HAP-1 (cell line): ENCODE measurements at regions not wholly inside any gene's neighbourhood (a gene's known extent, or its start where the extent isn't known, plus 50 kb on each side); places are given as distances from the start of the nearest gene placed in this dataset.
"Not testable (repeated sequence)": the region's sequence is repeated elsewhere in the genome, so short reads cannot be mapped to it uniquely, and the experiment has no call there.

ENCODE experiments used
- DNase-seq, 2 experiments: peaks; one replicate each; pipeline ENCODE4 v3.0.0-alpha.2; 2016 to 2020; ENCODE audit warnings: low spot score in 2 of 2
- H3K27me3 ChIP-seq: fragments of 250-450 bp; sonication (Bioruptor Pico); 2 replicates; pipeline ENCODE4 v1.5.1; 2020; ENCODE audit warnings: low read depth, mild to moderate bottlenecking, moderate library complexity
- H3K36me3 ChIP-seq: fragments of 250-450 bp; sonication (Bioruptor Pico); replicated peaks from 2 replicates; pipeline ENCODE4 v1.5.1; 2020; ENCODE audit warnings: mild to moderate bottlenecking
- H3K4me1 ChIP-seq: fragments of 250-450 bp; sonication (Bioruptor Pico); 2 replicates; pipeline ENCODE4 v1.5.1; 2020; ENCODE audit warnings: mild to moderate bottlenecking
- H3K4me3 ChIP-seq: fragments of 250-450 bp; sonication (Bioruptor Pico); 2 replicates; pipeline ENCODE4 v1.5.1; 2020; ENCODE audit warnings: mild to moderate bottlenecking, moderate library complexity
- H3K9me3 ChIP-seq: fragments of 250-450 bp; sonication (Bioruptor Pico); 2 replicates; pipeline ENCODE4 v1.5.1; 2020; ENCODE audit warnings: mild to moderate bottlenecking, moderate library complexity
- in situ Hi-C: fragments of 300-500 bp; cut with MboI; formaldehyde crosslinking; loops from 3 replicates; pipeline ENCODE4 v1.14.3; 2020; ENCODE audit warnings: low sequenced_read_pairs, inconsistent platforms, mixed read lengths

GRCh38 chr3:65027335-65027734 is 339.5 kb upstream of the ADAMTS9 start:
- Histone ChIP-seq H3K4me1 (no peaks in the 10 kb centered on the region), H3K4me3 (no peak overlapping the region), H3K9me3 (no peaks in the 10 kb centered on the region), H3K36me3 (no peaks in the 10 kb centered on the region), H3K27me3 (no peaks in the 10 kb centered on the region)
- no peak for DNase-seq
- in situ Hi-C loops, result no loop called here

DNA sequence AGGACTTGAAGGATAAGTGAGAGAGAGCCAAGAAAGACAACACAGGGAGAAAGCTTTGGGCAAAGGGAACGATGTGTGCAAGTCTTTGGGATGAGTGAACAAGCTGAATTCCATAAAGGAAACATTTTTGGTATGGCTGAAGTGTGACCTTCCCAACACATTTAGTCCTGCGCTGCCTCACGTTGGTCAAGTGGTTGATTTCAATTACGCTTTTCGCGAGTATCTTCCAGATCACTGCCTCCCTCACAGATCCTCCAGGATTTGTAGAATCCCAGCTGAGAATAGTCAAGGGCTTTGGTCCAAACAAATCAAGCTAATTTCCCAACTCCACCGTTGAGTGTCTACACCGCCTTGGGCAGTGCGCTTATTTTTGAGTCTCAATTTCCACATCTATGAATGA is 338.4 kb upstream of the ADAMTS9 start:
- peak in 1 of 2 experiments; percentile 10 for DNase-seq
- Histone ChIP-seq H3K27me3 (no peaks in the 10 kb centered on the region), H3K9me3 (no peaks in the 10 kb centered on the region), H3K4me1 (no peaks in the 10 kb centered on the region), H3K4me3 (no peak overlapping the region), H3K36me3 (no peaks in the 10 kb centered on the region)
- in situ Hi-C loops, result no loop called here

- Histone ChIP-seq H3K27me3 (no peaks in the 10 kb centered on the region; the same call in 1 of the 2 replicates), H3K9me3 (no peaks in the 10 kb centered on the region), H3K4me3 (no peak overlapping the region), H3K4me1 (no peaks in the 10 kb centered on the region), H3K36me3 (no peaks in the 10 kb centered on the region)
- DNase-seq, result no peak
- in situ Hi-C loops, result no loop called here
Observed at GRCh38 chr3:65024148-65024547, 336.3 kb upstream of the ADAMTS9 start.

GRCh38 chr3:65020281-65021160 is 332.7 kb upstream of the ADAMTS9 start:
- DNase-seq, result no peak
- no peaks in the 10 kb centered on the region for H3K4me1 ChIP-seq
- in situ Hi-C loops, result no loop called here
- H3K27me3 ChIP-seq, result no peaks in the 10 kb centered on the region; the same call in 1 of the 2 replicates
- H3K36me3 ChIP-seq, result no peaks in the 10 kb centered on the region
- no peaks in the 10 kb centered on the region for H3K9me3 ChIP-seq
- H3K4me3 ChIP-seq, result no peak overlapping the region

GRCh38 chr3:65019443-65020055 is 331.7 kb upstream of the ADAMTS9 start:
- no peak for DNase-seq
- Histone ChIP-seq H3K4me3 (no peak overlapping the region), H3K27me3 (no peaks in the 10 kb centered on the region; the same call in 1 of the 2 replicates), H3K36me3 (no peaks in the 10 kb centered on the region), H3K4me1 (no peaks in the 10 kb centered on the region), H3K9me3 (no peaks in the 10 kb centered on the region)
- in situ Hi-C loops, result no loop called here

DNA sequence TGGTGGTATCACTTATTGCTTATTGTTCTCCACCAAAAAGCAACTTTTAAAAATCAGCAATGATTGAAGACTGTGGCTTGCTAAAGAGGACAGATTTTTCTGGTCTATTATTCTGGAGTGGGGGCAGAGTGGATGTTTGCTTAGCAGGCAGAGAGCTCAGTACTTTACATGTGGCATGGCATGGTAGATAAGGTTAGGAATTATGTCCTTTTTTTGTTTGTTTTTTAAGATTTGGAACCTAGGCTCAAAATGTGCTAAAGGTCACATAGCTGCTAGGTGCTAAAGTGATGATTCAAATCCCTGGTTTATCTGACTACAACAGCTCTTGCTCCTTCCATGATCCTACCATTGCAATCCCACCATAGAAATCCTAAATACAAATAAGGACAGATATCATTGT is 331.0 kb upstream of the ADAMTS9 start:
- DNase-seq, result no peak
- in situ Hi-C loops, result no loop called here

DNA sequence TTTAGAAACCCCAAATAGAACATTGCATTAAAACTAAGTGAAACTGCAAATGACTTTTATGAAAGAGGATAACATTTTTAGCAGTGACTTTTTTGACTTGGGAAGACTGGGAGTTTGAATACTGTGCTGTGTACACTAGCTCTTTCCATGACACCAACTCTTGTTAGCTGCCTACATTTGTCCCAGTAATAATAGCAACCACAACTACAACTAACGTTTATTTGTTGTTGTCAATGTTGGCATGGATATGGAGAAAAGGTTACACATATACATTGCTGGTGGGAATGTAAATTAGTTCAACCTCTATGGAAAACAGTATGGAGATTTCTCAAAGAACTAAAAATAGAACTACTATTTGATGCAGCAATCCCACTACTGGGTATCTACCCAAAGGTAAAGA is 329.6 kb upstream of the ADAMTS9 start:
- no peaks in the 10 kb centered on the region for H3K4me1 ChIP-seq

More for the DNA sequence above, 331.0 kb upstream of the ADAMTS9 start:
- H3K36me3 ChIP-seq, result no peaks in the 10 kb centered on the region
- no peaks in the 10 kb centered on the region for H3K9me3 ChIP-seq
- no peaks in the 10 kb centered on the region for H3K4me1 ChIP-seq
- H3K27me3 ChIP-seq, result no peaks in the 10 kb centered on the region; the same call in 1 of the 2 replicates
- H3K4me3 ChIP-seq, result no peak overlapping the region

DNA sequence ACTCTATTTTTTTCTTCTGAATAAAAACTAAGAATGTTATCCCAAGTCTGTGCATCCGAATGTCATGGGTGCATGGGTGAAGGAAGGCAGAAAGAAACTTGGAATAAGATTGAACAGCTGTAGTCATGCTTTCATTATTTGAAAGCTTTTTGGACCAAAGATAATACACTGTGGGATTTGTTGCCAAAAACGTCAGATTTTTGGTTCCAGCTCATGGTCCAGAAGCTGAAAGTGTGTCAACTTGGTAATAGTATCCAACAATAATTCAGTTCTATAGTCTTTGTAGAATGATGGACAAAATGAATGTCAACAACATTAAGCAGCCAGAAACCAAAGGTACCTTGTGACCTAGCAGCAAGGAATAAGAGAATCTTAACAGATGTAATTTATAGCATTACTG is 327.9 kb upstream of the ADAMTS9 start:
- H3K4me1 ChIP-seq, result no peaks in the 10 kb centered on the region
- H3K36me3 ChIP-seq, result no peaks in the 10 kb centered on the region
- no peaks in the 10 kb centered on the region for H3K9me3 ChIP-seq
- in situ Hi-C loops, result no loop called here
- no peaks in the 10 kb centered on the region; the same call in 1 of the 2 replicates for H3K27me3 ChIP-seq
- H3K4me3 ChIP-seq, result no peak overlapping the region
- DNase-seq, result no peak

More for the DNA sequence above, 329.6 kb upstream of the ADAMTS9 start:
- no peaks in the 10 kb centered on the region for H3K36me3 ChIP-seq
- DNase-seq, result no peak
- no peak overlapping the region for H3K4me3 ChIP-seq
- in situ Hi-C loops, result no loop called here
- no peaks in the 10 kb centered on the region for H3K9me3 ChIP-seq
- H3K27me3 ChIP-seq, result no peaks in the 10 kb centered on the region; the same call in 1 of the 2 replicates

- Histone ChIP-seq H3K4me1 (no peaks in the 10 kb centered on the region), H3K36me3 (no peaks in the 10 kb centered on the region), H3K9me3 (no peaks in the 10 kb centered on the region), H3K4me3 (no peak overlapping the region), H3K27me3 (peaks cover 8% of the 10 kb centered on the region; the same call in 1 of the 2 replicates)
- in situ Hi-C loops, result no loop called here
- no peak for DNase-seq
Observed at GRCh38 chr3:65013053-65013452, 325.3 kb upstream of the ADAMTS9 start.

DNA sequence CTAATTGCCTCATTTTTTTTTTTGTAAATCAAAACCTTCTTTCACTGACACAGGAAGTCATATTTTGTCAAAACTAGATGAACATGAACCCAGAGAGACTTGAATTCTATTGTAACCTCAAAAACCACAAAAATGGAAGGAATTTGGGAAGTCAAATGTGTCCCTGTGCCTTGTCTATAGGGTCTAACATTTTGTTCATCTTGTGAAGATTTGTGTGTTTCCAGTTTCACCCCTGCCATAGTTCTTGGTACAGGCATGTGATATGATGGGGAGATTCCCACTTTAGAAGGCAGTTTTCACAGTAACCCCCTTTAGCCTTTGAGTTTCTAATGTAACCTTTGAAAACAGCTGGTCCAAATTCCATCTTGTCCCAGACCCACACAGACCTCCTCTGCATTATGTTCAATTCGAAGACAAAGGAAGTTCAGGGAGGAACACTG is 318.5 kb upstream of the ADAMTS9 start:
- DNase-seq, result no peak
- in situ Hi-C loops, result no loop called here
- H3K4me1 ChIP-seq, result no peaks in the 10 kb centered on the region

DNA sequence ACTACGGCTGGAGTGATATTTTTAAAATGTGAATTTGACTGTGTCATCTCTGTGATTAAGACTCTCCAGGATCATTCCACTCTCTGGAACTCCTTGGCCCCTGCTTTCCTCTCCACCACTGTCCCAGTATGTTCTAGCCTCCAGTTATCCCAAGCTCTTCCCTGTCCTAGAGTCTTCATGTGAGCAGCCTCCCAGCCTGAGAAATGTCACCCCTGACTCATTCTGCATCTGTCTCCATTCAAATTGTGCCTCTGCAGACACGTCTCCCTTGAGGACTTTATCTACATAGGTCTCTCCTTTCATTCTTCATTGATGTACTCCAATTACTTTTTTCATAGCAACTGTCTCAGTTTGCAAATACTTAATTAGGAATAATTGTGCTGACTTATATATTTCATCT is 317.7 kb upstream of the ADAMTS9 start:
- in situ Hi-C loops, result no loop called here
- no peaks in the 10 kb centered on the region for H3K9me3 ChIP-seq
- H3K27me3 ChIP-seq, result peaks cover 8% of the 10 kb centered on the region; the same call in 1 of the 2 replicates
- H3K4me3 ChIP-seq, result no peak overlapping the region
- no peaks in the 10 kb centered on the region for H3K4me1 ChIP-seq
- no peaks in the 10 kb centered on the region for H3K36me3 ChIP-seq
- DNase-seq, result no peak

More for the DNA sequence above, 318.5 kb upstream of the ADAMTS9 start:
- H3K36me3 ChIP-seq, result no peaks in the 10 kb centered on the region
- H3K27me3 ChIP-seq, result peaks cover 8% of the 10 kb centered on the region; the same call in 1 of the 2 replicates
- H3K4me3 ChIP-seq, result no peak overlapping the region
- H3K9me3 ChIP-seq, result no peaks in the 10 kb centered on the region

DNA sequence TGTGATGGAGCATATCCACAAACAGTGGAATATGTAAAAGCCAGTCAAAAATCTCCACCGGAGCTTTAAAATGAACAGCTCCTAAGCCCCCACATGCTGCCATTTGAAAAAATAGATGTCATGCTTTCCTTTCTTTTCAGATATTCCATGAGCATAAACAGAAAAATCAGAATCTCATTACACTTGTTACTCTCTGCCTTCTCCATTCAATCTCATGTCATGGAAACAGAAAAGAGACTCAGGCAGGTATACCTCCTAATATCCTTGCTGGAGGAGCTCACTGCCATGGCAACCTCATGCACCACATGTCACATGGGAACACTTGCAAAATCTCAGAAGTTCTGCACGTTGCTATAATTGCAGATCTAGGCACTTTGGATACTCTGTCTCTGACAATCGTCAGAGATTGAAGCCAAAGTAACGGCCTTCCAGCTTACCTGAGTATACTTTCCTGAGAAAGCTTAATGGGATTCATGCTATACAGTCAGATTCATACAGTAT is 317.0 kb upstream of the ADAMTS9 start:
- H3K4me3 ChIP-seq, result no peak overlapping the region
- H3K4me1 ChIP-seq, result no peaks in the 10 kb centered on the region
- in situ Hi-C loops, result no loop called here
- DNase-seq, result no peak
- H3K9me3 ChIP-seq, result no peaks in the 10 kb centered on the region
- H3K36me3 ChIP-seq, result no peaks in the 10 kb centered on the region
- peaks cover 6% of the 10 kb centered on the region; the same call in 1 of the 2 replicates for H3K27me3 ChIP-seq

DNA sequence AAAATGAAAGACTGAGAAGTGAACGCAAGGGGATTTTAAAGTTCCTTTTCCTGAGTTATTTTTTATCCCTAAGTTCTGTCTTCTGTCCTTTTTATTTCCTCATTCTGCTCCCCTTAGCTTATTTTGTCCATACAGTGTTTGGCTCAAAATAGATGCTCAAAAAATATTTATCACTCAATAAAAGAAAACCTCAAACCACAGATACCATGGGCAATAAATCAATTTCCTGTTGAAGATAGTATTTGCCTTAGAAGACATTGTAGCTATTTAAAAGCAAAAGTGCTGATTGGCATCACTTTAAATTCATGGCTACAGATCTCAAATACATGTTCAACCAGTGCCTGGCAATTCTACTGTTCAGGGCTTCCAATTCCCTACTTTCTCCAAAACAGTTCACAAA is 316.5 kb upstream of the ADAMTS9 start:
- H3K36me3 ChIP-seq, result no peaks in the 10 kb centered on the region
- H3K4me1 ChIP-seq, result no peaks in the 10 kb centered on the region
- no peak overlapping the region for H3K4me3 ChIP-seq
- DNase-seq, result no peak
- H3K27me3 ChIP-seq, result peaks cover 4% of the 10 kb centered on the region; the same call in 1 of the 2 replicates
- no peaks in the 10 kb centered on the region for H3K9me3 ChIP-seq
- in situ Hi-C loops, result no loop called here

DNA sequence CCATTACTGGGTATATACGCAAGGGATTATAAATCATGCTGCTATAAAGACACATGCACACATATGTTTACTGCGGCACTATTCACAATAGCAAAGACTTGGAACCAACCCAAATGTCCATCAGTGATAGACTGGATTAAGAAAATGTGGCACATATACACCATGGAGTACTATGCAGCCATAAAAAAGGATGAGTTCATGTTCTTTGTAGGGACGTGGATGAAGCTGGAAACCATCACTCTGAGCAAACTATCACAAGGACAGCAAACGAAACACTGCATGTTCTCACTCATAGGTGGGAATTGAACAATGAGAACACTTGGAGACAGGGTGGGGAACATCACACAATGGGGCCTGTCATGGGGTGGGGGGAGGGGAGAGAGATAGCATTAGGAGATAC is 313.3 kb upstream of the ADAMTS9 start:
- DNase-seq, H3K4me3 ChIP-seq, H3K36me3 ChIP-seq, H3K9me3 ChIP-seq, in situ Hi-C loops, H3K27me3 ChIP-seq, H3K4me1 ChIP-seq: not testable (repeated sequence)
